ENCODE measurements at regions not wholly inside any gene's neighbourhood (a gene's known extent, or its start where the extent isn't known, plus 50 kb on each side); places are given as distances from the start of the nearest gene placed in this dataset.
"Not testable (repeated sequence)": the region's sequence is repeated elsewhere in the genome, so short reads cannot be mapped to it uniquely, and the experiment has no call there.

DNA sequence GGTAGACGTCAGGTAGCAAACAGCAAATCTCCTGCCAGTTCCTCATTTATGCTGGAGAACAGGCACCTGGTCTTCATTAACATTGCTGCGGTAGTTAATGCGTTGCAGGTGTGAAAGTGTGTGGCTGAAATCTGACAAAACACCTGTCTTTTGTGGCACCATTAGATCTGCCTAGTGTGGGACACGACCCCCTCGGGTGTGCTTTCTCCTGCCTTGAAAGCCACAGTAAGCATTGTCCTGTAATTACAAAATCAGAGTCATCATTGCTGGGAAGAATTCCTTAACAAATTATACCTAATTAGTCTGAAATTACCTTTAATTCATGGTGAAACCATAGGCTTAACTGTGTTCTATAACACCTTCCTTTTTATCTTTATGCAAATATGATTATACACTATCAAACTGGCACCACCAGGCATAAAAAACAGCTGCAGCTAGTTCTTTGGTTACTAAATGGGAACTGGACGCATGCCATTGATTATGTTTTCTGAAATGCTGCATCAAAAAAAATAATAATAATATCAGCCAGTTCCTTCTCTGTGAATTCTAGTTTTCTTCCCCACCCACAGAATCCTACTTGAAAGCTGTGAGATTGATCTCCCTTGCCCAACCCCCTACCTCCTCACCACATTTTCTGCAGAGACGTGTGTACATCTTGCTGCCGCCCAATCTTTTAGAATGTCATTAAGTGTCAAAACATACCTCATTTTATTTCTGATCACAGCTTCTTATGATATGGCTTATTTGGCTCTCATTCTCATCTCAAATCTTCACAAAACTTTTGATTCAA is 374.0 kb downstream of the NFIB start:
- no peak for DNase-seq

DNA sequence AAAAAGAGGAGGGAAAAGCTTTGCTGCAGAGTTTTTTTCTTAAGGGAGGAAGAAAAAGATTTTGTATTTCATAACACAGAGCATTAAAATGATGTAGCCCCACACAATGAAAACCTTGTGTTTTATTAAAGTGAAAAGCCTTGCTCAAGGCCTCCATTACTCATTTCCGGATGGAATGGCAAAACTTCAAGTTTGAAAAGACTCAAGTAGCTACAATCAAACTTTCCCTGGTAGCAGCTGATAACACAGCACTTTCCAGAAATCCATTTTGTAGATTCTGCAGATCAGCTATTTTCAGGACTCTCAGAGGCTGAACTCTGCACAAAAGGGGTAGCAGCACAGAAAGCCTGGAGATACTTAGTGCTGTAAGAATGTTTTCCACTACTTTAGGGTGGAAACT is 374.8 kb downstream of the NFIB start:
- no peak for DNase-seq

DNA sequence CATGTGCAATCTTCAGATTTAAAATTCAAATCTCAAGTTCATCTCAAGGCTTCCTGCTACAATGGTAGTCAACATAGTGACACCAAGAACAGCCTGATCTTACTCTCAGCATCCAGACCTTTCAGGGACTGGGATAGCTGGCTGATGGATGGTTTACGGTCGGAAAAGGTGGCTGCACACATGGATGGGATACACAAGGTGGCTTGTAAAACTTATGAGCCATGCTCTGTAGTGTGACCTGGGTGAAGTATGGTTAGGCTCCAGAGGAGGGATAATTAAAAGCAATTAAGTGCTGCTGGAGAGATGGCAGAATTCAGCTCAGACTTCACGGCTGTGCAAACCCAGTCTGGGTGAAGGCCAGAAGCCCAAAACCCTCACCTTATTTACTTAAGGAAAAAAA is 379.5 kb downstream of the NFIB start:
- DNase-seq: no peak

DNA sequence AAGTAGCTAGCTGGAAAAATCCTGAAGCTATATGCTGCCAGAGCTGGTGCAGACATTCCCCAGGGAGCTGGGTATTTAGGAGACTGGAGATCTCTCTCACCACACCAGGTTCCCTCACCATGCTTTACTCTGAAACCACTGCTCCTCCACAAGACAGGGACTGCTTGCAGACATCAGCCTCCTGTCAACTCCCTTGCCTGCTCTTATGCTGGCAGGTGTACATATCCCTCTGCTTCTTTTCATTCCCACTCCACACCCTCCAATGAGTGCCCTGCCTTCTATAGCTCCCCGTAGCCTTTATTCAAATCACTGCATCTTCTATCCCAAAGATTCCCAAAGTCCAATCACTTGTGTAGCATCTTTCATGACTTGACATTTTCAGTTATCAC is 380.7 kb downstream of the NFIB start:
- no peak for DNase-seq

DNA sequence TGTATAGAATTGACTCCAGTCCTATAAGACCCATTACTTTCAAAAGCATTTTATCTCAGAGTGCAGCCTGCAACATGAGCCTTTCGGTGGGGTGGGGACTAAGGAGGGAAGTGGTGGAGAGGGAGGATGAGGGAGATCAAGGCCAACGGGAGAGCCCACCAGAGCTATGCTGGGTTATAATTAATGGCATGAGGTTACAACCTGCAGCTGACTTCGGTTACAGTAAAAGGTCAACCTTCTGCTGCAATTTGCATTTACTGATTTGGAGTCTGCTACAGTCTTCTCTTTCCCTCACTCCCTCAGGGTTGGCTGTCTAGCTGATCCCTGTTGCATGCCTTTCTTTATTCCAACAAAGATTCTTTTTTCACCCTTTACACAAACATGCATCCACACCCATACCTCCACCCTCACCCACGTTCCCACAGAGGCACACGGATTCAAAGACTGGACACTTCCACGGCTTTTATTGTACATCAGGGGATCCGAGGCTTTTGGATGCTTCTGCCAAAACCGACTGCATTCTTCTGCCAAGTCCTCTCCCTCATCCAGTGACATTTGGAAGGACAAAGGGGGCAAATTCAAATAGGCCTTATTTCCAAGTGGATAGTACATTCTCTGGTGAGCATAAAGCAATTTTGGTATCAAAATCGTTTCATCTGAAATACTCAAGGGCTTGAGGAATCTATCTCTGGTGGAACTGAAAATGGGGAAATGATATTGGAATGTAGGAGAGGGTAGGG is 381.2 kb downstream of the NFIB start:
- no peak for DNase-seq

GRCh38 chr9:13929013-13929412 is 384.9 kb downstream of the NFIB start:
- no peak for DNase-seq

DNA sequence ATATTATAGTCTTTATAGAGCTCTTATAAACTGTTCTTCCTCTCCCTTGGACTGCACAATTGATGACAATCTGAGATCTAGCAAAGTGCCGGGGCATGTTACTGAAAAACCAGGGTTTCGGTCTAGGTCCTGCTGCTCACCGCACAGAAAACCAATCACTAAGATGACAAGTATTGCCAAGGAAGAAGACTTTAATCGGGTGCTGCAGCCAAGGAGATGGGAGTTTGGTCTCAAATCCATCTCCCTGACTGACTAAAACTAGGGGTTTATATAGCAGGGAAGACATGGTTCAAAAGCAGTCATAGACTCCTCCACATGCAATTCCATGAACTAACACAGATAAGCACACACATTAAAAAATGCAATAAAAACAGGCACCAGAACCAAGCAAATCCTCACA is 390.6 kb downstream of the NFIB start:
- no peak for DNase-seq

- DNase-seq: no peak
Observed at GRCh38 chr9:13920557-13920956, 393.4 kb downstream of the NFIB start.

- no peak for DNase-seq
Observed at GRCh38 chr9:13919401-13919800, 394.5 kb downstream of the NFIB start.

DNA sequence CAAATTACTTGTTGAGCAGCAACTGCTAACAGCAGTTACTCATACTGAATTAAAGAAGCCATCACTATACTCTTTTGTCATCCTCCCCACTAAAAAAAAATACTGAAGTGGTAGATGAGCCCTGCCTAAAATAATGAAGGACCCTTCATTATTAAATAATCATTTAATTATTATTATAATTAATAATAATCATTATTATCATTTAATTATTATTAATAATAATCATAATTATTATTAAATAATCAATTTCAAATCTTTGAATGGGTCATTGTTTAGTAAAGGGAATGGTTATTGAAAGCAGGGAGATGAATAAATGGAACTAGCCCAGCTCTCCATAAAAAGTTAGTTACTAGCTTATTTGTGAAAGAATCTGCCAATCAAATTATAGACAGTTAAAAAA is 396.4 kb downstream of the NFIB start:
- DNase-seq: no peak

GRCh38 chr9:13915591-13916301 is 398.2 kb downstream of the NFIB start:
- DNase-seq: no peak

DNA sequence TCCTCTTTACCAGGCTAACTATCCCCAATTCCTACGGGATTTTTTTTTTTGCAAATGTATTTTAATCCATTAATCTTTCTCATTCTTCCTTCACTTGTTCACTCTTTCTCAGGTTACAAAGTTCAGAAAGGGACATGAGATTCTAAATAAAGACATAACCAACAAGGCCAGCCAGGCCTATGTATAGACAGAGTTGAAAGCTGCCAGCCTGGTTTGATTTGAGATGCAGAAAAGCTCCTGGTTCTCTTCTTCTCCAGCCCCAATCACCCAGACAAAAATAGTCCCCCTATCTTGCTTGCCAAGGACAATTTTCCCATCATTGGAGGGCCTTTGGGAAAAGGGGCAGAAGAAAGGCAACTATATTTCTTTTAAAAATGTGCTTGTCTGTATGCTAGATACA is 398.8 kb downstream of the NFIB start:
- DNase-seq: no peak

DNA sequence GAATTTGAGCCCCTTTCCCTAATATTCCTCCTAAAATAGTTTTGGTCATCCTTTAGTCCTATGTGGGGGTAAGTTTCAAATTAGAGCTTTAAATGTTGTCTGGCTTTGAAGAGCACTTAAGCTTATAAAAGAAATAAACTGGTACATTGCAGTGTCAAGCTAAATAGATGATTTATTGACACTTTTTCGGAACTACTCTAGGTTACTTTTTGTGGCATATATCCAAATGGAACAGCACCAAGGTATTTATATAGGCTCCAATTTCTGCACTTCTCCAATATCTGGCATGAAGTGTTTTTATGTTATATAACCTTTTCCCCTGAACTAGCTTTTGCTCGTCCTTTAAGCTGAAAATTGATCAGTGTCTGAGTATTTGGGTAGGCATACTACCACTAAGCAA is 402.5 kb downstream of the NFIB start:
- DNase-seq: no peak

- DNase-seq: not testable (repeated sequence)
Observed at GRCh38 chr9:13907842-13908241, 406.1 kb downstream of the NFIB start.

- DNase-seq: no peak
Observed at GRCh38 chr9:13904746-13905145, 409.2 kb downstream of the NFIB start.

DNA sequence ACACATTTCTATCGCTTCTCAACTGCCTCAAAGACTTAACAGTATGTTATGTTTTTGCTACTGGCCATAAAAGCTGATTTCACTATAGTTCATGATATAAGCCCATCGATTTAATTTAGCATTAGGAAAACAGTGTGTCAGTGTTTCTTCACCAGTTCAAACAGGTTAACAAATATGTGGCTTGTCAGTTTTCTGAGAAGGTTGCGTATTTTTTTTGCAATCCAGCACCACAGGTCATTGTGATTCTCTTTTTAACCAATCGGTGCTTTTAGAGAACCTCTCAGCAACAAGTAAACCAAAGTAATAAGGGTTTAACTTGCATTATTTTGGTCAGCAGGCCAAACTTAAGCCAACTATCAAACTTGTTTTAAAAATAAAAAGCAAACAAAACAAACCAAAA is 409.6 kb downstream of the NFIB start:
- DNase-seq: no peak

- no peak for DNase-seq
Observed at GRCh38 chr9:13902286-13903066, 411.5 kb downstream of the NFIB start.

DNA sequence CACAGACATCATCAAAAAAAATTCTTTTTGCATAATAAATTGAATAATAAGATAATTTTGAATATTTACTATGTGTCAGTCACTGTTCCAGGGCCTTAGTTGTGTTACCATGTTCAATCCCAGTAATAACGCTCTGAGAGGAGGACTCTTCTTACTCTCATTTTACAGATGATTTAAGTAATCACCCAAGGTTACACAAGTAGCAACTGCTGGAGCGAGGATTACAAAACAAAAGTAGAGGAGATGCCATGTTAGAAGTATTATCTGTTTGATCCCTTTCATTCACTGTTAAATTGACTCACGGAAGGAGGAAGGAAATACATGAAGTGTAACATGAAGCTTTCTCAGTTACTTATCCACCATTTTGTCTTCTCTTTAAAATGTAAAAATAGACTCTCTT is 412.8 kb downstream of the NFIB start:
- DNase-seq: no peak

- DNase-seq: no peak
Observed at GRCh38 chr9:13900449-13900848, 413.5 kb downstream of the NFIB start.

DNA sequence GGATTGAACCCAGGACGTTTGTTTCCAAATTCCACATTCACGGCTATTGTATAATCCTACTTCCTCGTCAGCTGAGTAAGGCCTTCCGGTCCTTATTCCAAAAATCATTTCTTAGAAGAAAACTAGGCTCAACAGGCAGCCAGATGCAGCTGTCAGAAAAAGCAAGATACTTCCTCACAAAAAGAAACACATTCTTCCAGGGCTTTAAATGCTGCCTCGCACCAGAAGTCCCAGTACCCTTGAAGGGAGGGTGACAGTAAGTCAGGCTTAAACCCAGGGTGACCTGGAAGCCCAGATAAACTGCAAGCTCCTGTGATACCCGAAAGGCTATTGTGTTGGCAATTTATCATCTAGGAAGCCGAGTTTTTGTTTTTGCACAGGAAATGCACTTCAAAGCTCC is 414.0 kb downstream of the NFIB start:
- no peak for DNase-seq

DNA sequence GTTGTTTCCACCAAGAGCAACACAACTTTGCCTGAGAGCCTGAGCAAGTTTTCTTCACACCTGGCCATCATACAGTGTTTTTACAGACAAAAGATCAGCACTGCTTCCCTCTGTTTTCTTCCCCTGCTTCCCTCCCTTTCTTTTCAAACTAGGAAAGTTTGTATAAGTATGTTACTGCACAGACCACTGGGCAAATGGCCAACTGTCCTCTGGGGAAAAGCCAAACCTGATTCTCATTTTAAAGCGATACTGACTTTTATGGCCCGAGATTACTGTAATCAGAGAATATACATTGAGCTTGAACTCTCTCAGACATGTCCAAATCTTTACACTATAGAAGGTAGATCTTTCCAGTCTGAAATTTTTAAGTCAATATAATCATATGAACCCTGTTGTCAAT is 415.0 kb downstream of the NFIB start:
- DNase-seq: no peak

GRCh38 chr9:13896922-13897835 is 416.8 kb downstream of the NFIB start:
- no peak for DNase-seq

Measured in NCI-H524 treated with DMSO at 0.1 percent for 48 hours (cell line).